ENCODE measurements at regions not wholly inside any gene's neighbourhood (a gene's known extent, or its start where the extent isn't known, plus 50 kb on each side); places are given as distances from the start of the nearest gene placed in this dataset.

GRCh38 chr21:23292292-23292691 lies 2294.1 kb downstream of the NCAM2 start:
- 74 to 85% methylated on average over 3 of the region's 3 CpGs for WGBS, 2 donors

DNA sequence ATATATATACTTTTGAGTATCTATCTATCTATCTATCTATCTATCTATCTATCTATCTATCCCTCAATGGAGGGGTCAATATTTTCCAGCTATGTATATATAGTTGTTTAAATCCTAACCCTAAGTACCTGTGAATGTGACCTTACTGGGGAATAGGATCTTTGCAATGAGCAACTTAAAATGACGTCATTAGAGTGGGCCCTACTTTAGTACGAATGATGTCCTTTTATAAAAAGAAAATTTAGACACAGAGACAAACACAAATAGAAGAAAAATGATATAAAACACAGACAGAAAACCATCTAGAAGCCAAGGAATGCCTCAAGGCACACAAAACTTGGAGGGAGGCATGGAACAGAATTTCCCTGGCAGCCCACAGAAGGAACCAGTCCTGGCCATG lies 2283.7 kb downstream of the NCAM2 start:
- Histone ChIP-seq H3K27ac (no peak overlapping the region), H3K27me3 (no peaks in the 10 kb centered on the region), H3K4me1 (no peaks in the 10 kb centered on the region), H3K36me3 (no peaks in the 10 kb centered on the region), H3K4me3 (no peak overlapping the region), H3K9me3 (no peaks in the 10 kb centered on the region)
- no peak for DNase-seq
- WGBS, 2 donors = 91 to 94% methylated on average over 2 of the region's 2 CpGs
- intact Hi-C loops (cut with DNase I) = no loop called here
- TF ChIP-seq EP300 (IDR thresholded peaks at IDR 0.05) = no peak
- TF ChIP-seq, protein P1, sequence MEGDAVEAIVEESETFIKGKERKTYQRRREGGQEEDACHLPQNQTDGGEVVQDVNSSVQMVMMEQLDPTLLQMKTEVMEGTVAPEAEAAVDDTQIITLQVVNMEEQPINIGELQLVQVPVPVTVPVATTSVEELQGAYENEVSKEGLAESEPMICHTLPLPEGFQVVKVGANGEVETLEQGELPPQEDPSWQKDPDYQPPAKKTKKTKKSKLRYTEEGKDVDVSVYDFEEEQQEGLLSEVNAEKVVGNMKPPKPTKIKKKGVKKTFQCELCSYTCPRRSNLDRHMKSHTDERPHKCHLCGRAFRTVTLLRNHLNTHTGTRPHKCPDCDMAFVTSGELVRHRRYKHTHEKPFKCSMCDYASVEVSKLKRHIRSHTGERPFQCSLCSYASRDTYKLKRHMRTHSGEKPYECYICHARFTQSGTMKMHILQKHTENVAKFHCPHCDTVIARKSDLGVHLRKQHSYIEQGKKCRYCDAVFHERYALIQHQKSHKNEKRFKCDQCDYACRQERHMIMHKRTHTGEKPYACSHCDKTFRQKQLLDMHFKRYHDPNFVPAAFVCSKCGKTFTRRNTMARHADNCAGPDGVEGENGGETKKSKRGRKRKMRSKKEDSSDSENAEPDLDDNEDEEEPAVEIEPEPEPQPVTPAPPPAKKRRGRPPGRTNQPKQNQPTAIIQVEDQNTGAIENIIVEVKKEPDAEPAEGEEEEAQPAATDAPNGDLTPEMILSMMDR (IDR thresholded peaks at IDR 0.05) = no peak
- no peak for TF ChIP-seq POLR2A (IDR thresholded peaks at IDR 0.05)
- no peak for TF ChIP-seq POLR2AphosphoS5 (IDR thresholded peaks at IDR 0.05)

More at GRCh38 chr21:23292292-23292691, 2294.1 kb downstream of the NCAM2 start:
- DNase-seq = no peak
- TF ChIP-seq EP300 (IDR thresholded peaks at IDR 0.05) (no peak), POLR2A (IDR thresholded peaks at IDR 0.05) (no peak), POLR2AphosphoS5 (IDR thresholded peaks at IDR 0.05) (no peak)
- TF ChIP-seq, protein P1 (IDR thresholded peaks at IDR 0.05) = no peak
- Histone ChIP-seq H3K27me3 (no peaks in the 10 kb centered on the region), H3K27ac (no peak overlapping the region), H3K4me1 (no peaks in the 10 kb centered on the region), H3K9me3 (no peaks in the 10 kb centered on the region), H3K4me3 (no peak overlapping the region), H3K36me3 (no peaks in the 10 kb centered on the region)
- intact Hi-C loops (cut with DNase I) = no loop called here

GRCh38 chr21:23249760-23250159 lies 2251.6 kb downstream of the NCAM2 start:
- no peak overlapping the region for H3K4me3 ChIP-seq
- 42 to 46% methylated on average over 1 of the region's 1 CpG for WGBS, 2 donors
- H3K9me3 ChIP-seq = peaks cover 0 to 8% (median 0%) of the 10 kb centered on the region in 4 donors
- no peak for TF ChIP-seq EP300 (IDR thresholded peaks at IDR 0.05)
- TF ChIP-seq POLR2A (IDR thresholded peaks at IDR 0.05) = no peak
- TF ChIP-seq POLR2AphosphoS5 (IDR thresholded peaks at IDR 0.05) = no peak
- TF ChIP-seq, protein P1 (IDR thresholded peaks at IDR 0.05) = no peak
- no peaks in the 10 kb centered on the region for H3K4me1 ChIP-seq
- H3K36me3 ChIP-seq = no peaks in the 10 kb centered on the region
- no peak overlapping the region for H3K27ac ChIP-seq
- H3K27me3 ChIP-seq = no peaks in the 10 kb centered on the region
- intact Hi-C loops (cut with DNase I) = no loop called here
- no peak for DNase-seq

- H3K36me3 ChIP-seq = no peaks in the 10 kb centered on the region
- H3K9me3 ChIP-seq = peaks cover 0 to 8% (median 0%) of the 10 kb centered on the region in 4 donors
- no peaks in the 10 kb centered on the region for H3K27me3 ChIP-seq
- intact Hi-C loops (cut with DNase I) = no loop called here
- no peaks in the 10 kb centered on the region for H3K4me1 ChIP-seq
- H3K27ac ChIP-seq = no peak overlapping the region
- WGBS, 2 donors = 45 to 56% methylated on average over 2 of the region's 2 CpGs
- no peak for TF ChIP-seq EP300 (IDR thresholded peaks at IDR 0.05)
- TF ChIP-seq, protein P1 (IDR thresholded peaks at IDR 0.05) = no peak
- no peak for TF ChIP-seq POLR2AphosphoS5 (IDR thresholded peaks at IDR 0.05)
- no peak for TF ChIP-seq POLR2A (IDR thresholded peaks at IDR 0.05)
- DNase-seq = no peak
- no peak overlapping the region for H3K4me3 ChIP-seq
Observed at GRCh38 chr21:23247334-23247733, 2249.1 kb downstream of the NCAM2 start.

GRCh38 chr21:23245255-23245654 lies 2247.0 kb downstream of the NCAM2 start:
- Histone ChIP-seq H3K9me3 (peaks cover 0 to 5% (median 0%) of the 10 kb centered on the region in 4 donors), H3K27me3 (no peaks in the 10 kb centered on the region), H3K4me1 (no peaks in the 10 kb centered on the region), H3K4me3 (no peak overlapping the region), H3K27ac (no peak overlapping the region), H3K36me3 (no peaks in the 10 kb centered on the region)
- TF ChIP-seq EP300 (IDR thresholded peaks at IDR 0.05) (no peak), POLR2AphosphoS5 (IDR thresholded peaks at IDR 0.05) (no peak), POLR2A (IDR thresholded peaks at IDR 0.05) (no peak)
- TF ChIP-seq, protein P1 (IDR thresholded peaks at IDR 0.05) = no peak
- 60 to 79% methylated on average over 2 of the region's 2 CpGs for WGBS, 2 donors
- no peak for DNase-seq
- intact Hi-C loops (cut with DNase I) = no loop called here
